WTC11 (cell line): ENCODE measurements at regions not wholly inside any gene's neighbourhood (a gene's known extent, or its start where the extent isn't known, plus 50 kb on each side); places are given as distances from the start of the nearest gene placed in this dataset.

Source experiments
- NR2C2 ChIP-seq: sonication (generic); formaldehyde crosslinking; IDR thresholded peaks from 2 replicates; pipeline ENCODE4 v1.8.0; 2022; ENCODE audit warnings: mild to moderate bottlenecking, missing genetic modification reagents
- RELA ChIP-seq: sonication (generic); formaldehyde crosslinking; IDR thresholded peaks from 2 replicates; pipeline ENCODE4 v1.8.1; 2022; ENCODE audit warnings: missing genetic modification reagents, mild to moderate bottlenecking, borderline replicate concordance
- SP1 ChIP-seq: sonication (generic); formaldehyde crosslinking; conservative IDR thresholded peaks from 2 replicates; pipeline ENCODE4 v1.8.1; 2022; ENCODE audit warnings: missing genetic modification reagents
- TEAD4 ChIP-seq: sonication (generic); formaldehyde crosslinking; IDR thresholded peaks from 2 replicates; pipeline ENCODE4 v1.8.0; 2022; ENCODE audit warnings: mild to moderate bottlenecking, missing genetic modification reagents
- ZNF232 ChIP-seq: sonication (generic); formaldehyde crosslinking; IDR thresholded peaks from 2 replicates; pipeline ENCODE4 v1.8.0; 2022; ENCODE audit warnings: mild to moderate bottlenecking, missing genetic modification reagents
- TF ChIP-seq, protein P1 (sequence below): fragments of 200-600 bp; IDR thresholded peaks from 2 replicates; pipeline ENCODE4 v1.8.0; 2022; ENCODE audit warnings: antibody characterized with exemption
- TF ChIP-seq, protein P2 (sequence below): fragments of 250-450 bp; sonication (Bioruptor Pico); IDR thresholded peaks from 2 replicates; pipeline ENCODE4 v2.1.2; 2022; ENCODE audit warnings: mild to moderate bottlenecking, moderate library complexity
- TF ChIP-seq, protein P3 (sequence below): sonication (generic); formaldehyde crosslinking; IDR thresholded peaks from 2 replicates; pipeline ENCODE4 v1.8.1; 2023; ENCODE audit warnings: mild to moderate bottlenecking, missing genetic modification reagents, moderate library complexity
- TF ChIP-seq, protein P4 (sequence below): sonication (generic); formaldehyde crosslinking; IDR thresholded peaks from 2 replicates; pipeline ENCODE4 v1.8.1; 2023; ENCODE audit warnings: mild to moderate bottlenecking, missing genetic modification reagents, moderate library complexity
- TF ChIP-seq, protein P5 (sequence below): sonication (generic); formaldehyde crosslinking; IDR thresholded peaks from 2 replicates; pipeline ENCODE4 v1.8.1; 2023; ENCODE audit warnings: mild to moderate bottlenecking, missing genetic modification reagents
- TF ChIP-seq, protein P6 (sequence below): sonication (generic); formaldehyde crosslinking; IDR thresholded peaks from 2 replicates; pipeline ENCODE4 v1.8.0; 2022; ENCODE audit warnings: mild to moderate bottlenecking, missing genetic modification reagents
- TF ChIP-seq, protein P7 (sequence below): sonication (generic); formaldehyde crosslinking; IDR thresholded peaks from 2 replicates; pipeline ENCODE4 v1.8.1; 2023; ENCODE audit warnings: mild to moderate bottlenecking, moderate library complexity, missing genetic modification reagents
- TF ChIP-seq, protein P8 (sequence below): fragments of 250-450 bp; sonication (Bioruptor Pico); IDR thresholded peaks from 2 replicates; pipeline ENCODE4 v1.9.0; 2021; ENCODE audit warnings: mild to moderate bottlenecking
- TF ChIP-seq, protein P9 (sequence below): sonication (generic); formaldehyde crosslinking; IDR thresholded peaks from 2 replicates; pipeline ENCODE4 v1.8.1; 2022; ENCODE audit warnings: mild to moderate bottlenecking, moderate library complexity, missing genetic modification reagents

DNA sequence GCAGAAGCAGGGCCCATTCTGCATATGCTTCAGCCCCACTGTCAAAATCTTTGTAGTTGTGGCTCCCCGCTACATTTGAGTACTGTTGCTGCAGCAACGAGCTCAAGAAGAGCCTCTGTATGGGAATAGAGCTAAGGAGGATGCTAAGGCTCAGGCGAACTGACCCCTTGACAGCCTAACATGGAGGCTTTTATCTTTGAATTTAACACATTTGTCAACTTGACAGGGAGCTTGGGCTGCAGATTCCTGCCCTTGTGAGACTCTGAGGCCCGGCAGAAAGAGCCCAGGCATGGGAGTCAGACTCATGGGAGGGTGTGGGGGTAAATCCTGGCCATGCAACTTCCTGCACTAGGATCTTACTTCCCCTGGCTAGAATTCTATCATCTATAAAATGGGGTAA is 278.7 kb upstream of the CITED2 start:
- TF ChIP-seq, protein P1, sequence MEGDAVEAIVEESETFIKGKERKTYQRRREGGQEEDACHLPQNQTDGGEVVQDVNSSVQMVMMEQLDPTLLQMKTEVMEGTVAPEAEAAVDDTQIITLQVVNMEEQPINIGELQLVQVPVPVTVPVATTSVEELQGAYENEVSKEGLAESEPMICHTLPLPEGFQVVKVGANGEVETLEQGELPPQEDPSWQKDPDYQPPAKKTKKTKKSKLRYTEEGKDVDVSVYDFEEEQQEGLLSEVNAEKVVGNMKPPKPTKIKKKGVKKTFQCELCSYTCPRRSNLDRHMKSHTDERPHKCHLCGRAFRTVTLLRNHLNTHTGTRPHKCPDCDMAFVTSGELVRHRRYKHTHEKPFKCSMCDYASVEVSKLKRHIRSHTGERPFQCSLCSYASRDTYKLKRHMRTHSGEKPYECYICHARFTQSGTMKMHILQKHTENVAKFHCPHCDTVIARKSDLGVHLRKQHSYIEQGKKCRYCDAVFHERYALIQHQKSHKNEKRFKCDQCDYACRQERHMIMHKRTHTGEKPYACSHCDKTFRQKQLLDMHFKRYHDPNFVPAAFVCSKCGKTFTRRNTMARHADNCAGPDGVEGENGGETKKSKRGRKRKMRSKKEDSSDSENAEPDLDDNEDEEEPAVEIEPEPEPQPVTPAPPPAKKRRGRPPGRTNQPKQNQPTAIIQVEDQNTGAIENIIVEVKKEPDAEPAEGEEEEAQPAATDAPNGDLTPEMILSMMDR = no peak
- TF ChIP-seq ZNF232 (CRISPR knock-in tag) = no peak
- TF ChIP-seq RELA (CRISPR knock-in tag) = no peak
- TF ChIP-seq, protein P2, sequence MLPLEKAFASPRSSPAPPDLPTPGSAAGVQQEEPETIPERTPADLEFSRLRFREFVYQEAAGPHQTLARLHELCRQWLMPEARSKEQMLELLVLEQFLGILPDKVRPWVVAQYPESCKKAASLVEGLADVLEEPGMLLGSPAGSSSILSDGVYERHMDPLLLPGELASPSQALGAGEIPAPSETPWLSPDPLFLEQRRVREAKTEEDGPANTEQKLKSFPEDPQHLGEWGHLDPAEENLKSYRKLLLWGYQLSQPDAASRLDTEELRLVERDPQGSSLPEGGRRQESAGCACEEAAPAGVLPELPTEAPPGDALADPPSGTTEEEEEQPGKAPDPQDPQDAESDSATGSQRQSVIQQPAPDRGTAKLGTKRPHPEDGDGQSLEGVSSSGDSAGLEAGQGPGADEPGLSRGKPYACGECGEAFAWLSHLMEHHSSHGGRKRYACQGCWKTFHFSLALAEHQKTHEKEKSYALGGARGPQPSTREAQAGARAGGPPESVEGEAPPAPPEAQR (CRISPR knock-in tag) = no peak
- TF ChIP-seq, protein P3, sequence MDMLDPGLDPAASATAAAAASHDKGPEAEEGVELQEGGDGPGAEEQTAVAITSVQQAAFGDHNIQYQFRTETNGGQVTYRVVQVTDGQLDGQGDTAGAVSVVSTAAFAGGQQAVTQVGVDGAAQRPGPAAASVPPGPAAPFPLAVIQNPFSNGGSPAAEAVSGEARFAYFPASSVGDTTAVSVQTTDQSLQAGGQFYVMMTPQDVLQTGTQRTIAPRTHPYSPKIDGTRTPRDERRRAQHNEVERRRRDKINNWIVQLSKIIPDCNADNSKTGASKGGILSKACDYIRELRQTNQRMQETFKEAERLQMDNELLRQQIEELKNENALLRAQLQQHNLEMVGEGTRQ (CRISPR knock-in tag) = no peak
- TF ChIP-seq TEAD4 (CRISPR knock-in tag) = no peak
- TF ChIP-seq, protein P4, sequence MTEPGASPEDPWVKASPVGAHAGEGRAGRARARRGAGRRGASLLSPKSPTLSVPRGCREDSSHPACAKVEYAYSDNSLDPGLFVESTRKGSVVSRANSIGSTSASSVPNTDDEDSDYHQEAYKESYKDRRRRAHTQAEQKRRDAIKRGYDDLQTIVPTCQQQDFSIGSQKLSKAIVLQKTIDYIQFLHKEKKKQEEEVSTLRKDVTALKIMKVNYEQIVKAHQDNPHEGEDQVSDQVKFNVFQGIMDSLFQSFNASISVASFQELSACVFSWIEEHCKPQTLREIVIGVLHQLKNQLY (CRISPR knock-in tag) = no peak
- no peak for TF ChIP-seq SP1 (CRISPR knock-in tag)
- TF ChIP-seq, protein P5, sequence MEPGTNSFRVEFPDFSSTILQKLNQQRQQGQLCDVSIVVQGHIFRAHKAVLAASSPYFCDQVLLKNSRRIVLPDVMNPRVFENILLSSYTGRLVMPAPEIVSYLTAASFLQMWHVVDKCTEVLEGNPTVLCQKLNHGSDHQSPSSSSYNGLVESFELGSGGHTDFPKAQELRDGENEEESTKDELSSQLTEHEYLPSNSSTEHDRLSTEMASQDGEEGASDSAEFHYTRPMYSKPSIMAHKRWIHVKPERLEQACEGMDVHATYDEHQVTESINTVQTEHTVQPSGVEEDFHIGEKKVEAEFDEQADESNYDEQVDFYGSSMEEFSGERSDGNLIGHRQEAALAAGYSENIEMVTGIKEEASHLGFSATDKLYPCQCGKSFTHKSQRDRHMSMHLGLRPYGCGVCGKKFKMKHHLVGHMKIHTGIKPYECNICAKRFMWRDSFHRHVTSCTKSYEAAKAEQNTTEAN (CRISPR knock-in tag) = no peak
- TF ChIP-seq, protein P6, sequence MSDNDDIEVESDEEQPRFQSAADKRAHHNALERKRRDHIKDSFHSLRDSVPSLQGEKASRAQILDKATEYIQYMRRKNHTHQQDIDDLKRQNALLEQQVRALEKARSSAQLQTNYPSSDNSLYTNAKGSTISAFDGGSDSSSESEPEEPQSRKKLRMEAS = no peak
- TF ChIP-seq, protein P7, sequence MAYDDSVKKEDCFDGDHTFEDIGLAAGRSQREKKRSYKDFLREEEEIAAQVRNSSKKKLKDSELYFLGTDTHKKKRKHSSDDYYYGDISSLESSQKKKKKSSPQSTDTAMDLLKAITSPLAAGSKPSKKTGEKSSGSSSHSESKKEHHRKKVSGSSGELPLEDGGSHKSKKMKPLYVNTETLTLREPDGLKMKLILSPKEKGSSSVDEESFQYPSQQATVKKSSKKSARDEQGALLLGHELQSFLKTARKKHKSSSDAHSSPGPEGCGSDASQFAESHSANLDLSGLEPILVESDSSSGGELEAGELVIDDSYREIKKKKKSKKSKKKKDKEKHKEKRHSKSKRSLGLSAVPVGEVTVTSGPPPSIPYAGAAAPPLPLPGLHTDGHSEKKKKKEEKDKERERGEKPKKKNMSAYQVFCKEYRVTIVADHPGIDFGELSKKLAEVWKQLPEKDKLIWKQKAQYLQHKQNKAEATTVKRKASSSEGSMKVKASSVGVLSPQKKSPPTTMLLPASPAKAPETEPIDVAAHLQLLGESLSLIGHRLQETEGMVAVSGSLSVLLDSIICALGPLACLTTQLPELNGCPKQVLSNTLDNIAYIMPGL (CRISPR knock-in tag) = no peak
- TF ChIP-seq, protein P8, sequence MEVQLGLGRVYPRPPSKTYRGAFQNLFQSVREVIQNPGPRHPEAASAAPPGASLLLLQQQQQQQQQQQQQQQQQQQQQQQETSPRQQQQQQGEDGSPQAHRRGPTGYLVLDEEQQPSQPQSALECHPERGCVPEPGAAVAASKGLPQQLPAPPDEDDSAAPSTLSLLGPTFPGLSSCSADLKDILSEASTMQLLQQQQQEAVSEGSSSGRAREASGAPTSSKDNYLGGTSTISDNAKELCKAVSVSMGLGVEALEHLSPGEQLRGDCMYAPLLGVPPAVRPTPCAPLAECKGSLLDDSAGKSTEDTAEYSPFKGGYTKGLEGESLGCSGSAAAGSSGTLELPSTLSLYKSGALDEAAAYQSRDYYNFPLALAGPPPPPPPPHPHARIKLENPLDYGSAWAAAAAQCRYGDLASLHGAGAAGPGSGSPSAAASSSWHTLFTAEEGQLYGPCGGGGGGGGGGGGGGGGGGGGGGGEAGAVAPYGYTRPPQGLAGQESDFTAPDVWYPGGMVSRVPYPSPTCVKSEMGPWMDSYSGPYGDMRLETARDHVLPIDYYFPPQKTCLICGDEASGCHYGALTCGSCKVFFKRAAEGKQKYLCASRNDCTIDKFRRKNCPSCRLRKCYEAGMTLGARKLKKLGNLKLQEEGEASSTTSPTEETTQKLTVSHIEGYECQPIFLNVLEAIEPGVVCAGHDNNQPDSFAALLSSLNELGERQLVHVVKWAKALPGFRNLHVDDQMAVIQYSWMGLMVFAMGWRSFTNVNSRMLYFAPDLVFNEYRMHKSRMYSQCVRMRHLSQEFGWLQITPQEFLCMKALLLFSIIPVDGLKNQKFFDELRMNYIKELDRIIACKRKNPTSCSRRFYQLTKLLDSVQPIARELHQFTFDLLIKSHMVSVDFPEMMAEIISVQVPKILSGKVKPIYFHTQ = no peak
- no peak for TF ChIP-seq NR2C2 (CRISPR knock-in tag)
- TF ChIP-seq, protein P9, sequence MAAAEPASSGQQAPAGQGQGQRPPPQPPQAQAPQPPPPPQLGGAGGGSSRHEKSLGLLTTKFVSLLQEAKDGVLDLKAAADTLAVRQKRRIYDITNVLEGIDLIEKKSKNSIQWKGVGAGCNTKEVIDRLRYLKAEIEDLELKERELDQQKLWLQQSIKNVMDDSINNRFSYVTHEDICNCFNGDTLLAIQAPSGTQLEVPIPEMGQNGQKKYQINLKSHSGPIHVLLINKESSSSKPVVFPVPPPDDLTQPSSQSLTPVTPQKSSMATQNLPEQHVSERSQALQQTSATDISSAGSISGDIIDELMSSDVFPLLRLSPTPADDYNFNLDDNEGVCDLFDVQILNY (CRISPR knock-in tag) = no peak
